ENCODE measurements at regions not wholly inside any gene's neighbourhood (a gene's known extent, or its start where the extent isn't known, plus 50 kb on each side); places are given as distances from the start of the nearest gene placed in this dataset.

- no peak for DNase-seq
- Histone ChIP-seq H3K27ac (no peak overlapping the region), H3K27me3 (no peaks in the 10 kb centered on the region), H3K4me3 (no peak overlapping the region), H3K9me3 (no peaks in the 10 kb centered on the region), H3K4me1 (no peaks in the 10 kb centered on the region), H3K36me3 (no peaks in the 10 kb centered on the region)
- 60% methylated on average over 1 of the region's 1 CpG for WGBS (ENCODE audit: insufficient coverage, low coverage, low lambda C conversion rate, missing lambda C conversion rate)
- no peak for TF ChIP-seq POLR2A (IDR thresholded peaks at IDR 0.05)
- TF ChIP-seq, protein P1, sequence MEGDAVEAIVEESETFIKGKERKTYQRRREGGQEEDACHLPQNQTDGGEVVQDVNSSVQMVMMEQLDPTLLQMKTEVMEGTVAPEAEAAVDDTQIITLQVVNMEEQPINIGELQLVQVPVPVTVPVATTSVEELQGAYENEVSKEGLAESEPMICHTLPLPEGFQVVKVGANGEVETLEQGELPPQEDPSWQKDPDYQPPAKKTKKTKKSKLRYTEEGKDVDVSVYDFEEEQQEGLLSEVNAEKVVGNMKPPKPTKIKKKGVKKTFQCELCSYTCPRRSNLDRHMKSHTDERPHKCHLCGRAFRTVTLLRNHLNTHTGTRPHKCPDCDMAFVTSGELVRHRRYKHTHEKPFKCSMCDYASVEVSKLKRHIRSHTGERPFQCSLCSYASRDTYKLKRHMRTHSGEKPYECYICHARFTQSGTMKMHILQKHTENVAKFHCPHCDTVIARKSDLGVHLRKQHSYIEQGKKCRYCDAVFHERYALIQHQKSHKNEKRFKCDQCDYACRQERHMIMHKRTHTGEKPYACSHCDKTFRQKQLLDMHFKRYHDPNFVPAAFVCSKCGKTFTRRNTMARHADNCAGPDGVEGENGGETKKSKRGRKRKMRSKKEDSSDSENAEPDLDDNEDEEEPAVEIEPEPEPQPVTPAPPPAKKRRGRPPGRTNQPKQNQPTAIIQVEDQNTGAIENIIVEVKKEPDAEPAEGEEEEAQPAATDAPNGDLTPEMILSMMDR (IDR thresholded peaks at IDR 0.05), result no peak
- ATAC-seq, result no peak
- intact Hi-C loops (cut with DNase I), result no loop called here
Observed at GRCh38 chr21:22474403-22474802, 1476.2 kb downstream of the NCAM2 start.

DNA sequence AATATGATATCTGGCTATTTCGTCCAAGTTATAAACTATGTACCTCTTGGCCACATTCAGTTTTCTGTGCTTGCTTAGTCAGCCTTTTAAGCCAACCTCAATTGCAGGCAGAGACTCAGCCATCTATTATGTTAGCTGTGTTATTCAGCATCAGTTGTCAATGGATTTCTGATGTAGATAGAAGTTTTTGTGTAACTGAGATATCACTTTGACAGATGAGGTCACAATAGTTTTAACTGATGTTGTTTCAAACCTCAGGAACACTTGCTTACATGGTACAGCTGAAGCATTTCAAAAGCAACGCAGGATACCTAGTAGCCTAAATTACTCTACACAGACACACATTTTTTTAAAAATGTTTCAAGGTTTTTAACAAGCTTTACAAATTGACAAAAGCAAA, 1478.0 kb downstream of the NCAM2 start:
- DNase-seq (no peak), ATAC-seq (no peak)
- Histone ChIP-seq H3K4me1 (no peaks in the 10 kb centered on the region), H3K36me3 (no peaks in the 10 kb centered on the region), H3K27me3 (no peaks in the 10 kb centered on the region), H3K4me3 (no peak overlapping the region), H3K27ac (no peak overlapping the region), H3K9me3 (no peaks in the 10 kb centered on the region)
- intact Hi-C loops (cut with DNase I), result no loop called here
- WGBS (ENCODE audit: insufficient coverage, low coverage, low lambda C conversion rate, missing lambda C conversion rate), result 70% methylated on average over 2 of the region's 2 CpGs
- TF ChIP-seq, protein P1 (IDR thresholded peaks at IDR 0.05), result no peak
- no peak for TF ChIP-seq POLR2A (IDR thresholded peaks at IDR 0.05)

DNA sequence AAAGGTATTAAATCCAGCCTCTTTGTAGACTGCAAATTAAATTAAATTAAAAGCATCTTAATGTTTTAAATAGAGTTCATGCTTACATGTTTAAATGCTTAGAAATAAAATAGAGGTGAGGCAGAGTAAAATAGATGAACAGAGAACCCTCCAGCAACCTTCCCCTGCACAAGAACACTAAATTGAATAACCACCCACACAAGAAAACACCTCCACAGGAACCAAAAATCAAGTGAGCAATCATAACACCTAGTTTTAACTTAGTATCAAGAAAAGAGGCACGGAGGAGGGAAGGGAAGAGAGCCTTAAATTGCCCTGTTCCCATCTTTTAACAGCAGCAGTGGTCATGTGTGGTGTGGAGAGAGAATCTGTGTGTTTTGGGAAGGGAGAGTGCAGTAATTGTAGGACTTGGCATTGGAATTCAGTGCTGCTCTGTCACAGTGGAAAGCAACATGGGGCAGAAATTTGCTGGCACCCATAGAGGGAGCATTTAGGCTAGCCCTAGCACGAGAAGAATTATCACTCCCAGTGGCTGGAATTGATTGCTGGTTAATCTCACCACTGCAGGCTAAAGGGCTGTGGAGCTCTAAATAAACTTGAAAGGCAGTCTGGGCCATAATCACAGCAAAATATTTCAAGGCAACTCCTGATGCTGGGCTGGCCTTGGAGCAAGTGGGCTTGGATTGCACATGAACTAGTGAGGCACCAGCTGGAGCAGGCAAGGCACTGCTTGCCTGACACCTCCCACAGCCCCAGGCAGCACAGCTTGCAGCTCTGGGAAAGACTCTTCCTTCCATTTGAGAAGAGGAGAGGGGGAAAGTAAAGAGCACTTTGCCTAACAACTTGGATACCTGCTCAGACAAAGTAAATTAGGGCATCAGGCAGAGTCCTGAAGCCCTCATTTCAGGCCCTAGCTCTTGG, 1478.8 kb downstream of the NCAM2 start:
- no peak for ATAC-seq
- no peak for TF ChIP-seq POLR2A (IDR thresholded peaks at IDR 0.05)
- TF ChIP-seq, protein P1 (IDR thresholded peaks at IDR 0.05), result no peak
- H3K4me3 ChIP-seq, result no peak overlapping the region
- no peaks in the 10 kb centered on the region for H3K9me3 ChIP-seq
- no peaks in the 10 kb centered on the region for H3K27me3 ChIP-seq
- H3K27ac ChIP-seq, result no peak overlapping the region
- no peaks in the 10 kb centered on the region for H3K4me1 ChIP-seq
- 36% methylated on average over 2 of the region's 2 CpGs for WGBS (ENCODE audit: insufficient coverage, low coverage, low lambda C conversion rate, missing lambda C conversion rate)
- no peak for DNase-seq
- intact Hi-C loops (cut with DNase I), result no loop called here
- H3K36me3 ChIP-seq, result no peaks in the 10 kb centered on the region

DNA sequence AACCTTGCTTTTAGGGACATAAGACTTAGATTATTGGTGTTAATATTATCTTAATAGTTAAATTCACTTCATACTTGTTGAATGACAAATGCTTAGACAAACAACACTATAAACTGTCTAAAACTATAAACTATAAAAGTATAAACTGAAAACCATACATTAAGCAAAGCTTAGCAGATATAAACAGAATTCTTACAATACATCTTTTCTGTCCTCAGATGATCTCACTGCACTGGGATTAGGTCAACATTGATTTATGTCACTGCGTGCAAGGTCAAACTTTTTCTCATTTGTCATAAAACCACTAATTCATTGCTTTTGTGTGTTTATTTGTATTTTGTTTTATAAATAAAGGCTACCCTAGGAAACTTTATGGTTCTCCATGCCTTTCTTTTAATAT, 1491.8 kb downstream of the NCAM2 start:
- H3K36me3 ChIP-seq, result no peaks in the 10 kb centered on the region
- no peak for TF ChIP-seq POLR2A (IDR thresholded peaks at IDR 0.05)
- TF ChIP-seq, protein P1 (IDR thresholded peaks at IDR 0.05), result no peak
- no peaks in the 10 kb centered on the region for H3K4me1 ChIP-seq
- H3K27ac ChIP-seq, result no peak overlapping the region
- no peak for ATAC-seq
- no peaks in the 10 kb centered on the region for H3K27me3 ChIP-seq
- no peak for DNase-seq
- H3K9me3 ChIP-seq, result no peaks in the 10 kb centered on the region
- no peak overlapping the region for H3K4me3 ChIP-seq
- intact Hi-C loops (cut with DNase I), result no loop called here
- WGBS (ENCODE audit: insufficient coverage, low coverage, low lambda C conversion rate, missing lambda C conversion rate), result 20% methylated on average over 1 of the region's 1 CpG

Data from right lobe of liver (tissue), 6 donors.